B cell (primary cell): ENCODE measurements at regions not wholly inside any gene's neighbourhood (a gene's known extent, or its start where the extent isn't known, plus 50 kb on each side); places are given as distances from the start of the nearest gene placed in this dataset.

Experiments
- EZH2 ChIP-seq: IDR thresholded peaks from 2 replicates; pipeline ENCODE4 v1.6.1; 2012; ENCODE audit warnings: borderline replicate concordance, low read depth, mild to moderate bottlenecking, moderate library complexity, low read length; ENCODE audit not compliant: insufficient read depth, poor library complexity, severe bottlenecking
- TF ChIP-seq, protein P1 (sequence below): fragments of 200-600 bp; IDR thresholded peaks from one replicate; pipeline ENCODE4 v1.8.0; 2022; ENCODE audit warnings: antibody characterized with exemption, mild to moderate bottlenecking

- TF ChIP-seq, protein P1, sequence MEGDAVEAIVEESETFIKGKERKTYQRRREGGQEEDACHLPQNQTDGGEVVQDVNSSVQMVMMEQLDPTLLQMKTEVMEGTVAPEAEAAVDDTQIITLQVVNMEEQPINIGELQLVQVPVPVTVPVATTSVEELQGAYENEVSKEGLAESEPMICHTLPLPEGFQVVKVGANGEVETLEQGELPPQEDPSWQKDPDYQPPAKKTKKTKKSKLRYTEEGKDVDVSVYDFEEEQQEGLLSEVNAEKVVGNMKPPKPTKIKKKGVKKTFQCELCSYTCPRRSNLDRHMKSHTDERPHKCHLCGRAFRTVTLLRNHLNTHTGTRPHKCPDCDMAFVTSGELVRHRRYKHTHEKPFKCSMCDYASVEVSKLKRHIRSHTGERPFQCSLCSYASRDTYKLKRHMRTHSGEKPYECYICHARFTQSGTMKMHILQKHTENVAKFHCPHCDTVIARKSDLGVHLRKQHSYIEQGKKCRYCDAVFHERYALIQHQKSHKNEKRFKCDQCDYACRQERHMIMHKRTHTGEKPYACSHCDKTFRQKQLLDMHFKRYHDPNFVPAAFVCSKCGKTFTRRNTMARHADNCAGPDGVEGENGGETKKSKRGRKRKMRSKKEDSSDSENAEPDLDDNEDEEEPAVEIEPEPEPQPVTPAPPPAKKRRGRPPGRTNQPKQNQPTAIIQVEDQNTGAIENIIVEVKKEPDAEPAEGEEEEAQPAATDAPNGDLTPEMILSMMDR: no peak
- no peak for TF ChIP-seq EZH2
Observed at GRCh38 chr6:84403545-84403944, 176.1 kb upstream of the CEP162 start.
